ENCODE measurements at regions not wholly inside any gene's neighbourhood (a gene's known extent, or its start where the extent isn't known, plus 50 kb on each side); places are given as distances from the start of the nearest gene placed in this dataset.

DNA sequence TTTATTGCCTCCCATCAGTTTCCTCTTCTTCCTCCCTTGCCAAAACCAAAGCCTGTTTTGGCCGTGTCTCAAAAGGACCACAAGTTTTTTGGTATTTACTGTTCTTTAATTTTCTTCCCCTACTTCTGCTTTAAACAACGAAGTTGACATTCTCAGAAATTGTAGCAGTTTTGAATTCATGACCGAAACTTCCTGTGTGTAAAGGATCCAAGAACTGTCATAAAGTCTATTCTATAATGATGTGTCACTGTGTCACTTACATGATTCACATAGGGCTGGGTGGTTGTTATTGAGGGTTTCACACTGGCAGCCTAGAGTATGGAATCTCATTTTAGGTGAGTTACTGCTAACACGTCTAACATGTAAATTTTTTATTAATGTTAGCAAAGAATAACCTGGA lies 741.0 kb upstream of the KLHL1 start:
- TF ChIP-seq, protein P1, sequence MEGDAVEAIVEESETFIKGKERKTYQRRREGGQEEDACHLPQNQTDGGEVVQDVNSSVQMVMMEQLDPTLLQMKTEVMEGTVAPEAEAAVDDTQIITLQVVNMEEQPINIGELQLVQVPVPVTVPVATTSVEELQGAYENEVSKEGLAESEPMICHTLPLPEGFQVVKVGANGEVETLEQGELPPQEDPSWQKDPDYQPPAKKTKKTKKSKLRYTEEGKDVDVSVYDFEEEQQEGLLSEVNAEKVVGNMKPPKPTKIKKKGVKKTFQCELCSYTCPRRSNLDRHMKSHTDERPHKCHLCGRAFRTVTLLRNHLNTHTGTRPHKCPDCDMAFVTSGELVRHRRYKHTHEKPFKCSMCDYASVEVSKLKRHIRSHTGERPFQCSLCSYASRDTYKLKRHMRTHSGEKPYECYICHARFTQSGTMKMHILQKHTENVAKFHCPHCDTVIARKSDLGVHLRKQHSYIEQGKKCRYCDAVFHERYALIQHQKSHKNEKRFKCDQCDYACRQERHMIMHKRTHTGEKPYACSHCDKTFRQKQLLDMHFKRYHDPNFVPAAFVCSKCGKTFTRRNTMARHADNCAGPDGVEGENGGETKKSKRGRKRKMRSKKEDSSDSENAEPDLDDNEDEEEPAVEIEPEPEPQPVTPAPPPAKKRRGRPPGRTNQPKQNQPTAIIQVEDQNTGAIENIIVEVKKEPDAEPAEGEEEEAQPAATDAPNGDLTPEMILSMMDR (IDR thresholded peaks at IDR 0.05) = no peak
- intact Hi-C loops (cut with DNase I) = no loop called here
- no peak for ATAC-seq

DNA sequence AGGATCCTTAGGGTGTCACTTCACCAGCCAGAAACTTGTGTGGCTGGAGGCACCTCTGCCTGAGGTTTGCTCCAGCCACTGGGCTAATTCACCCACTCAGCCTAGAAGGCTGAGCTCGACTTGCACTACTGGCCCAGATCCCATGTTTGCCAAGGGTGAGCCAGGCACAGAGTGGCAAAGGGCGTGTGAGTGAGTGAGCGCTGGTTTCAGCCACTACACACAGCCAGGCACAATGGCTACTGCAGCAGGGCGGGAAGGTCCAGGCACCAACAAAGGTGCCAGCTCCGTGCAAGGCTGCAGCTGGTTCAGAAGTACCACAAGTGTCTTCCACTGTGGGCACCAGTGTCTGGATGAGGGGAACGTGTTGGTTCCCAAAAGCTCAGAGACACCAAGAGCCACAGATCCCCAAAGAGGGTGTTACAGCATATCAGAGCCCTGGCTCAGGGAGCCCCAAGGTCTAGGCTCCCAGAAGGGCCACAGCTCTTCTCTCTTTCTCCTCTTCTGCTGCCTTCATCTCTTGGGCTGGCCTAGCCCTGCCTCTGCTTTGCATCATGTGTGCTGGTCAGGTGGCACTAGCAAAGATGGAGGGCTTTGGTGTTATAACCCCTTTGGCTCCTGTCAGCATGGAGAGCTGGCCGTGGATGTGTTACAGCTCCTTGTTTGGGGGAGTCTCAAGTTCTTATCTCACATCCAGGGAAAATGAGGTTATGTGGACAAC lies 736.3 kb upstream of the KLHL1 start:
- no peaks in the 10 kb centered on the region for H3K4me1 ChIP-seq
- no peak overlapping the region for H3K27ac ChIP-seq
- H3K27me3 ChIP-seq (ENCODE audit: low read depth) = no peaks in the 10 kb centered on the region
- no peak for DNase-seq
- H3K4me3 ChIP-seq = no peak overlapping the region
- H3K36me3 ChIP-seq = no peaks in the 10 kb centered on the region
- H3K9me3 ChIP-seq = no peaks in the 10 kb centered on the region
- intact Hi-C loops (cut with DNase I) = no loop called here
- TF ChIP-seq, protein P1 (IDR thresholded peaks at IDR 0.05) = no peak
- no peak for ATAC-seq

More for the DNA sequence above, 741.0 kb upstream of the KLHL1 start:
- no peaks in the 10 kb centered on the region for H3K27me3 ChIP-seq (ENCODE audit: low read depth)
- no peaks in the 10 kb centered on the region for H3K4me1 ChIP-seq
- no peaks in the 10 kb centered on the region for H3K9me3 ChIP-seq
- no peaks in the 10 kb centered on the region for H3K36me3 ChIP-seq
- H3K27ac ChIP-seq = no peak overlapping the region
- no peak overlapping the region for H3K4me3 ChIP-seq
- no peak for DNase-seq

DNA sequence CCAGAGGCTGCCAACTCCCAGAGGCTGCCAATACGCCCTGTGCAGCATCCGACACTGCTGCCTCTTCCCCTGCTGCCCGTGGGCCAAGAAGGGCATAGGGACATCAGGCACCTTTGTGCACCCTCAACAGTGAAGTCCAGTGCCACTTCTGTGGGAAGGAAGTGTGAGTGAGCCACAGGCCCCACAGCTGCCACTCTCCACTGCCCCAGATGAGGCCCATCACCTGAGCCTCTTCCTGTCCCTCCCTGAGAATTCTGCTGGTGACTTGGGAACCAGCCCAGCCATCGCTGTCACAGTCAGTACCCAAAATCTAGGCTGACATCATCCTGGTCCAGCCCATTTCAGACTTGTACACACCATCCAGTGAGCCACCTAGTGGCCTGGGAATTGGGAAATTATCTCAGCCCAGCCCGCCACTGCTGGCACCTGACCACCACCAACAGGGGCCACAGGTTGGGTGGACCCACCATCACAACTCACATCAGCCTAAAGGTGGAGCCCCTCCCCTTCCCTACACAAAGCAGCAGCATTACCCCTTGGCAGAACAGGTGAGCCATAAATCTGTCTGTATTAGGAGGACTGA lies 733.9 kb upstream of the KLHL1 start:
- peak in 1 of 2 donors; percentile 14 for ATAC-seq
- intact Hi-C loops (cut with DNase I) = no loop called here
- DNase-seq = no peak
- no peak overlapping the region for H3K27ac ChIP-seq
- H3K4me1 ChIP-seq = no peaks in the 10 kb centered on the region
- H3K27me3 ChIP-seq (ENCODE audit: low read depth) = no peaks in the 10 kb centered on the region
- H3K36me3 ChIP-seq = no peaks in the 10 kb centered on the region
- no peaks in the 10 kb centered on the region for H3K9me3 ChIP-seq
- TF ChIP-seq, protein P1 (IDR thresholded peaks at IDR 0.05) = no peak
- H3K4me3 ChIP-seq = no peak overlapping the region

DNA sequence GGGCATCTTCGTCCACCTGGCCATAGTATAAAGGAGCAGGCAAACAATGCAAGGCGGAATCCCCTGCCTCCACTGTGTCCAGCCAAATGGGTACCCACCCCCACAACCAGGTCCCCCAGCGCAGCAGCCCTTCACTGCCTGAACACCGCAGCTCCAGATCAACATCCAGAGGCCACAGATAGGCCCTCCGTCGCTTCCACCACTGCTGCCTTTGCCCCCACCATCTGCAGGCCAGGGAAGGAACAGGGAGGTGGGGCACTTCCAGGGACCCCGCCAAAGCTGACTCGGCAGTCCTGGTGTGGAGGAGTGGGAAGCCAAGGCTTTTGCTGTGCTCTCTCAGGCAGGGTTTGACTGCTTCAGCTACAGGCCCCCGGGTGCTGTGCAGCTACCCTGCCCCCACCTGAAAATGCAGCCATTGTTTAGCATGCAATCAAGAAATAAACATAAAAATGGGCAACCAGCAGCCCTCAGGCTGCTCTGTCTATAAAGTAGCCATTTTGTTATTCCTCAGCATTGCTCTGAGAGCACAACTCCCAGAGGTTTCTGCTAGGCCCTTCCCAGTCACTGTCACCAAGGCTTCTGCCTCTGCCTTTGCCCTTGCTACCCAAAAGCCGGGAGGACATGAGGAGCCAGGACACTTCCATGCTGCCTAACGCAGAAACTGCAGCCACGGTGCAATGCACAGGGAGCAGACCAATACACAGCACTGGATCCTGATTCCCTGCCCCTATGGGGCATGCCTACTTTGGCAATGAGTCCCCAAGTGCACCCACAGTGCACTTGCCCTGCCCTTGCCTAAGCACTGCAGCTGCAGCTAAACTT lies 733.2 kb upstream of the KLHL1 start:
- Histone ChIP-seq H3K4me3 (no peak overlapping the region), H3K36me3 (no peaks in the 10 kb centered on the region), H3K27ac (no peak overlapping the region), H3K27me3 (ENCODE audit: low read depth) (no peaks in the 10 kb centered on the region), H3K4me1 (no peaks in the 10 kb centered on the region), H3K9me3 (no peaks in the 10 kb centered on the region)
- TF ChIP-seq, protein P1 (IDR thresholded peaks at IDR 0.05) = no peak
- ATAC-seq = peak in 1 of 2 donors; percentile 27
- no peak for DNase-seq
- intact Hi-C loops (cut with DNase I) = no loop called here

DNA sequence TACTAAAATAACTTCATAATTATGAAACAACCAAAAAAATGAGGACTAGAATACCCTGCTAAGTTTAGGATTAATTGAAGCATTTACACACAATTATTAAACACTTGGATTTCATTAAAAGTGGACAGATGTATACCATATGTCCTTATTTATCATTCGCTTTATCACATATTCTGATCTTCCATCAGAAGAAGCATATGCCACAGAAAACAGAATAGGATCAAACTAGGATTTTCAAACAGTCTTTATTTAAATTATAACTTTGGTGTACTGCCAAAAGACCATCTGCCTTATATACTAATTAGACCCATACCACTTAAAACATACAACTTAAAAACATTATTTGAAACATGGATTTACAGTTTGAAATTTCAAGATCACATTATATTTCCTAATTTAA lies 727.1 kb upstream of the KLHL1 start:
- no peak for DNase-seq
- no peaks in the 10 kb centered on the region for H3K36me3 ChIP-seq
- H3K27me3 ChIP-seq (ENCODE audit: low read depth) = no peaks in the 10 kb centered on the region
- H3K4me1 ChIP-seq = no peaks in the 10 kb centered on the region
- no peak overlapping the region for H3K27ac ChIP-seq
- intact Hi-C loops (cut with DNase I) = no loop called here
- TF ChIP-seq, protein P1 (IDR thresholded peaks at IDR 0.05) = no peak
- H3K4me3 ChIP-seq = no peak overlapping the region
- H3K9me3 ChIP-seq = no peaks in the 10 kb centered on the region
- ATAC-seq = no peak
